Umbilical cord (tissue), 1 donor: ENCODE measurements at regions not wholly inside any gene's neighbourhood (a gene's known extent, or its start where the extent isn't known, plus 50 kb on each side); places are given as distances from the start of the nearest gene placed in this dataset.
"Not testable (repeated sequence)": the region's sequence is repeated elsewhere in the genome, so short reads cannot be mapped to it uniquely, and the experiment has no call there.

Experiments
- DNase-seq: peaks from one replicate; pipeline ENCODE4 v3.0.0-alpha.2; 2015; ENCODE audit warnings: low spot score

- DNase-seq: not testable (repeated sequence)
These were observed 106.1 kb downstream of the CHD1L start for GRCh38 chr1:147348592-147348991.

DNA sequence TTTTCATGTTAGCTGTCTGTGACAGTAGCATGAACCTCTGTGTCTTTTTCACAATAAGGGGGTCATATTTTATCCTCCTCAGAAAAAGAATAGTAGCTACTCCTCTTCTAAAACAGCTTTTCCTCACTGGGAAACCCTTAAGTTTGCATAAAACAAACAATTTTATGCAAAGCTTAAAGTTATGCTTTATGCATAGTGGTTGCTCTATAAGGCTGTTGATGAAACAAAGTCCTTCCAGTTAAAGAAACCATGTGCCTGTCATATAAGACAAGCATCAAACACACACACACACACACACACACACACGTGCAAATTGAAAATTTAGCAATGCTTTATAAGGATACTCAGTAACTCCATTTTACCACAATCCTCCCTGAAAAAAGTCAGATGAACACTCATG, 107.0 kb downstream of the CHD1L start:
- no peak for DNase-seq

DNA sequence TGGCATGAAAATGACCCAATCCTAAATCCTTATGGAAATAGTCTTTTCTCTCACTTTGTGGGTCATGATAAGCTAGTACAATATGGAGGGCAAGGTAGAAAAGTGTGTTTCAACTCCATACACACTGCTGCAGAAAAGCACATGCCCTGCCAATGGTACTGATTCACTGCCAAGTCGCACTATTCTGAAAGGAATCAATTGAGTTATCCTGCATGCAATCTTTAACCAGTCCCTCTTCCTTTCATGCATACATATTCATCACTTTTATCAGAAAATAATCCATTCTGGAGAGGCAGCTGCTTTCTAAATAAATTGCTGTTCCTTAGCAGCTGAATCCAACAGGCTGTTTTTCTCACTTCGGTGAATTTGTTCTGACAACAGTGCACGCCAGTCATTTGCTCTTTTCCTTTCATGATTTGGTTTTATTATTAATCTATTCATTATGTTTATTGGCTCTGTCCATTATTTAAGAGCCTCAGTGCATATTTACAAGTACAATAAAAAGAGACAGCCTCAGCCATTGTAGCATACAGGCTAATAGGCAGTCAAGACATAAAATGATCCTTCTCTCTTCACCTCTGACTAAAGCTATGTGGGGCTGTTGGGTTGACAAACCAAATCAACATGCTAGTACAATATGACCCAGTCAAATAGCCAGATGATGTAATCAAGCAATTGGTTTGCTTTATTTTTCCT, 108.8 kb downstream of the CHD1L start:
- DNase-seq: no peak

- no peak for DNase-seq
These were observed 135.1 kb downstream of the CHD1L start for GRCh38 chr1:147377263-147378246.

DNA sequence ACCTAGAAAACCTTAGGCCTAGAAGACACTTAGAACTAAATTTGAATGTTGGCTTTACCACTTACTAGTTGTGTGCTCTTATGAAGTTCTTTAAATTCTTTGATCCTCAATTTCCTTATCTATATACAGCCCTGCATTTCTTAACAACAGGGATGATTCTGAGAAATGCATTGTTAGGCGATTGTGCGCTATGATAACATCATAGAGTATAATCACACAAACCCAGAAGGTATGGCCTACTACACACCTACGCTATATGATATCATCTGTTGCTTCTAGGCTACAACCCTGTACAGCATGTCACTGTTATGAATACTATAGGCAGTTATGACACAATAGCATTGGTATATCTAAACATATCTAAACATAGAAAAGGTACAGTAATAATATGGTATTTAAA, 137.4 kb downstream of the CHD1L start:
- DNase-seq: no peak

DNA sequence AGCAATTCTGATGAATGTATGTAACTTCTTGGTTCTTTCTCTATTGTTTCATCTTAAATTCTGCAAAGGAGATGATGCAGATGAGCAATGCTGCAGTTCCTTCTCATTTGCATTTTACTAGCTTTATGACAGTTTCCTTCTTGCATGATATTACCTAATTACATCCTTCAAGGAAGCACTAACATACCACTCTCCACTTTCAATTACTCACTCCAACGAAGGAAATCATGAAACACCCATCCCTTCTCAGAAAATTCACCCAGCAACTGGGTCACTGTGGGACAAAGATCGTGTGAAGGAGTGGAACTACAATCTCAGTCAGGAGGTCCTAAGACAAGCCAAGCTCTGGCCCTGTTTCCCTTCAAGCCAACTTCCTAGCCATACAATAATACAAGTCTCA, 142.3 kb downstream of the CHD1L start:
- DNase-seq: no peak

DNA sequence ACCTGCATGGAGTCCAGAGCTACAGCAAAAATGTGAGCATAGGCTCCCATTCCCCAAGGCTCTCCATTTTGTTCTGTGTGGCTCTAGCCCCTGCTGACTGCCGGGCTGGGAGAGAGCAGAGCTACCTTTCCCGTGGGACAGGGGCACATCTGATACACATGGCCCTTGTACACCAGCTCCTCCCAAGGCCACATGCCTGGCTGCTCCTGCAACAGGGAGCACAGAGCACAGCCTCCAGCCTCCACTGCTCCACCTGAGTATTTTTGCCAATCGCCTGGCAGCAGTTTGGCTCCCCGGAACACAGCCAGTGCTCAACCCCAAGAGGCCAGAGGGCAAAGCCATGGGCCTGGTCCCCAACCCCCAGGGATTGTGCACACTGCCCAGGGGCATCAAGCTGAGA, 146.5 kb downstream of the CHD1L start:
- no peak for DNase-seq

- DNase-seq: peak; percentile 29
These were observed 147.2 kb downstream of the CHD1L start for GRCh38 chr1:147389532-147390184.

DNA sequence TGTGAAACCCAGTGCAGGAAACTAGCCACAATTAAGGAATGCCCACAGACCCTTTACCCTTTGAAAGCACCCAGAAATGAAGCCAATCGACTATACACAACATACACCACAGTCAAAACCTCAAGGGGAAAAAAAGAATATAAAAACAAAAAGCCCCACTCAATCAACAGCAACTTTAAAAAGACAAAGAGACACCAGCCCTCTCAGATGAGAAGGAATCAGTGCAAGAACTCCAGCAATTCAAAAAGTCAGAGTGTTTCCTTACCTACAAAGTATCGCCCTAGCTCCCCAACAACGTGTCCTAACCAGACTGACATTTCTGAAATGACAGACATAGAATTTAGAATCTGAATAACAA, 147.7 kb downstream of the CHD1L start:
- no peak for DNase-seq

GRCh38 chr1:147391114-147391513, 148.6 kb downstream of the CHD1L start:
- no peak for DNase-seq

- not testable (repeated sequence) for DNase-seq
These were observed 138.8 kb upstream of the BCL9 start for GRCh38 chr1:147402326-147403045.

GRCh38 chr1:147404344-147404743, 137.0 kb upstream of the BCL9 start:
- not testable (repeated sequence) for DNase-seq

DNA sequence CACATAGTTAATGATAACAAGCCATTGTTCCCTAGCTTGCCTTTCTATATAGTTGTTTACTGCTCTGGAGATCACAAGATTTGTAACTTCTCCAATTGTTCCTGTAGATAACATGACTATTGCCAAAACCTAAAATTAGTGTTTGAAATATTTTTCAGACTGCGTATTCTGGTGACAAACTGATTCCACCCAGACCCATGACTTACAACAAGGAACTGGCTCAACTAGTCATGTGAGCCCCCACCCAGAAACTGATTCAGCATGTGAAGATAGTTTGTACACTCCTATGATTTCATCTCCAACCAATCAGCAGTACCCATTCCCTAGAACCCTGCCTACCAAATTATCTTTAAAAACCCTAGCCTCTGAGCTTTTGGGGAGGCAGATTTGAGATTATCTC, 131.4 kb upstream of the BCL9 start:
- no peak for DNase-seq

DNA sequence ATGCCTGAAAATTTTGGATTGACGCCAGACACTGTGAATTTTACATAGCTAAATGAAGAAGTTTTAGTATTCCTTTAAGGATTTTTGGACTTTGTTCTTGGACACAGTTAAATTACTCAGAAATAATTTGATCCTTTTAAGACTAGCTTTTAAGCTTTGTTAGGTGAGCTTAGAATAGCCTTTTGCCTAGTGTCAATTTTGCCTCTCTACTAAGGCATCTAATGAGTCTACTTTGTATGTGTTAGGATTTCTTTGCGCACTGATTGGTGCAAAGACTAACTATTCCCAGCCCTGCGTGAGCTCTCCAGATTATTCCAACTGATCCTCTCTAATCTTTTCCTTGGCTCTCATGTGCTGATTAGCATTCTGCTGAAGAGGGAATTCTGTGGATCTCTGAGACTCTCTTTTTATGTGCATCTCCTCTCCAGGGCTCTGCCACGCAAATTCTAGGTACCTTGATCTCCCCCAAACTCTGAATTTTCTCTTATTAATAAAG, 128.1 kb upstream of the BCL9 start:
- no peak for DNase-seq

GRCh38 chr1:147414505-147415163, 126.7 kb upstream of the BCL9 start:
- no peak for DNase-seq

DNA sequence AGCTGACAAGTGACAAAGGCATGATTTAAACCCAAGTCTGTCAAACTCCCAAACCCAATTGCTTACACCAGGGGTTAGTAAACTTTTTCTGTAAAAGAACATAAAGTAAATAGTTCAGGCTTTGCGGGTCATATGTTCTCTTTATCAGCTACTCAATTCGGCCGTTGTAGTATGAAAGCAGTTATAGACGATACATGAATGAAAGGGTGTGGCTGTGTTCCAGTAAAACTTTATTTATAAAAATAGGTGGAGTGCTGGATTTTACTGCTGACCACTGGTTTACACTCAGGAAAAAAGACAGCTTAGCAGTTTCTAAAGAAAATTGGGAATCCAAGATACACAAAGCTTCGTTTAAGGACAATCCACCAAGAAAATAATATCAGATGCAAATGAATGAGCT, 124.3 kb upstream of the BCL9 start:
- no peak for DNase-seq

GRCh38 chr1:147423100-147423827, 118.0 kb upstream of the BCL9 start:
- not testable (repeated sequence) for DNase-seq

- DNase-seq: no peak
These were observed 106.4 kb upstream of the BCL9 start for GRCh38 chr1:147434921-147435320.

DNA sequence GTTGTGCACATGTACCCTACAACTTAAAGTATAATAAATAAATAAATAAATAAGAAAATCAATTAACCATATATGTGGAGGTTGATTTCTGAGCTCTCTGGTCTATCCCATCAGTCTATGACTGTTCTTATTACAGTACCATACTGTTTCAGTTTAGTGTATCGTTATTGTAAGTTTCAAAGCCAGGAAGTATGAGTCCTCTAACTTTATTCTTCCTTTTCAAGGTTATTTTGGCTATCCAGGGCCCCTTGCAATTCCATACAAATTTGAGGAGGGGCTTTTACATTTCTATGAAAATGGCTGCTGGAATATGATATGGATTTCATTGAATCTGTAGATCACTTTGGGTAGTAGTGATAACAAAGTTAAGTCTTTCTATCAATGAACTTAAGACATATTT, 96.9 kb upstream of the BCL9 start:
- no peak for DNase-seq

- DNase-seq: no peak
These were observed 89.7 kb upstream of the BCL9 start for GRCh38 chr1:147451628-147452027.
